ENCODE measurements at regions not wholly inside any gene's neighbourhood (a gene's known extent, or its start where the extent isn't known, plus 50 kb on each side); places are given as distances from the start of the nearest gene placed in this dataset.

- DNase-seq (ENCODE audit: low read depth) = no peak
These were observed 286.8 kb upstream of the PBX1 start for GRCh38 chr1:164272156-164272555.

DNA sequence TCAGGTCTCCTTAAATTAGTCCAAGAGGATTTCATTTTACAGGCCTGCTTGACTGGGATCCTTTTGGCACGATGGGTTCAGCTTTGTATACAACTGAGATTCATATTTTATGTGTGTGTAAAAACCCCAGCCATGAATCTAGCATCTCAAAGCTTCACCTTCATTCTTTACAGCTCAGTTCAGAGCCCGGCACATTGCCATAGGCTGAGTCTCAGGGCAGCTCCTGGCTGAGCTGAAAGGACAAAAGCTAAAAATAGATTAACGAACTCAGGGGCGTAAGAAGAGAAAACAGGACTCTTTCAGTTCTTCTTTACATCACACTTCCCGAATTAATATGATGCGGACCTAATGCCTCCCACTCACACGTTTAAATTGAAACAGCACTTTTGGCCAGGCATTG lies 262.8 kb upstream of the PBX1 start:
- DNase-seq (ENCODE audit: low read depth) = no peak

DNA sequence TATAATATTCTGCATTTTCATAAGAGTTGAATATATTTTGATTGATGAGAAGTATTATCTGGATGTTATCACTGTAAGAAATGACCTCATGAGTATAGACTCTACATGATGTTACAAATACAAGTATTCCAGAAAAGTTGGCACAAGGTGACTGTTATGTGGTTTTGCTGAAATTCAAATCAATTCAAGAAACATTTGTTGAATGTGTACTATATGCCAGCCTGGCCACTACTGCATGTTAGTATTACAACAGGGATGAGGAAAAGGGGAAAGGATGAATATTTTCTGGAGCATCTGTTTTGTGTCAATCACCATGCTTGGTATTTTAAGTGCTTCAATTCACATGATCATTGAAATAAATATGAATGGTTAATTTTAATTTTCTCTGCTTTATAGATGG lies 250.9 kb upstream of the PBX1 start:
- DNase-seq (ENCODE audit: low read depth) = no peak

DNA sequence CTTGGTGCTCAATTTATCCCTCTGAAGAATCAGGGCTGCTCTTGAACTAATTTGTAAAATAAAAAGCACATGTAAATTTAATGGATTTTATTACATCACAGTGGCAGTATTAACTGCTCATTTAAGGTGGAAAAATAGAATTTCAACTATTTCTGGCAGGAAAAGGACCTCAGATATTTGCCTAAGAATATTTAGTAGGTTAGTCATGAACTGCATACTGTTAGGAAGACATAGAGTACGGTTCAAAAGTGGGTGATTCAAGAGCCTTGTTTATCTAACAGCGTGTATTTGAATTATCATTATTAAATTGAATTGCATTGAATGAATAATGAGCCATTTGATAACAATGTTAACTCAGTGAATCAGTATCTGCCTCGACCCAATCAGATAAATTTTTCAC lies 248.8 kb upstream of the PBX1 start:
- DNase-seq (ENCODE audit: low read depth) = no peak

DNA sequence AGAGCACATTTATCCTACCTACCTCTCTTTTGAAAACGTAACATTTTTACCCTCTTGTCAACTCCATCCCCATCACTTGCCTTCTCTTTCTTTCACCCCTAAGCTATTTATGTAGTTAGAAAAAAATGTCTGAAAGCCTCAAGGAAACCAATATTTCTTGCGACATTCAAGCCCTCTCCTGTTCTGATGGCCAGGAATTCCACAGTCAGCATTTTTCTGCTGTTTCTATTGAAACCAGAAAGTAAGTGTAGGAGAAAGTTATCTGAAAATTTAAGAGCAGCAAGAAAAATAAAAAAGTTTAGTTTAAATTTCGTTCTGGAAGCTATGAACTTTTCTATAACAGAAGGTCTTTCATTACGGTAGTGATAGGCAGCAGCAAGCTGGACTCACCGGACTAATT lies 247.6 kb upstream of the PBX1 start:
- no peak for DNase-seq (ENCODE audit: low read depth)

GRCh38 chr1:164320790-164321731 lies 237.9 kb upstream of the PBX1 start:
- DNase-seq (ENCODE audit: low read depth) = no peak

- DNase-seq (ENCODE audit: low read depth) = no peak
These were observed 233.2 kb upstream of the PBX1 start for GRCh38 chr1:164325786-164326185.

GRCh38 chr1:164333387-164333786 lies 225.6 kb upstream of the PBX1 start:
- DNase-seq (ENCODE audit: low read depth) = no peak

- no peak for DNase-seq (ENCODE audit: low read depth)
These were observed 221.6 kb upstream of the PBX1 start for GRCh38 chr1:164337394-164337793.

GRCh38 chr1:164337885-164338284 lies 221.1 kb upstream of the PBX1 start:
- DNase-seq (ENCODE audit: low read depth) = no peak

- no peak for DNase-seq (ENCODE audit: low read depth)
These were observed 215.8 kb upstream of the PBX1 start for GRCh38 chr1:164343189-164343588.

GRCh38 chr1:164347980-164348379 lies 211.0 kb upstream of the PBX1 start:
- DNase-seq (ENCODE audit: low read depth) = no peak

GRCh38 chr1:164356511-164356910 lies 202.5 kb upstream of the PBX1 start:
- no peak for DNase-seq (ENCODE audit: low read depth)

GRCh38 chr1:164360265-164360664 lies 198.7 kb upstream of the PBX1 start:
- DNase-seq (ENCODE audit: low read depth) = no peak

GRCh38 chr1:164361927-164362326 lies 197.1 kb upstream of the PBX1 start:
- no peak for DNase-seq (ENCODE audit: low read depth)

GRCh38 chr1:164363980-164364379 lies 195.0 kb upstream of the PBX1 start:
- DNase-seq (ENCODE audit: low read depth) = no peak

DNA sequence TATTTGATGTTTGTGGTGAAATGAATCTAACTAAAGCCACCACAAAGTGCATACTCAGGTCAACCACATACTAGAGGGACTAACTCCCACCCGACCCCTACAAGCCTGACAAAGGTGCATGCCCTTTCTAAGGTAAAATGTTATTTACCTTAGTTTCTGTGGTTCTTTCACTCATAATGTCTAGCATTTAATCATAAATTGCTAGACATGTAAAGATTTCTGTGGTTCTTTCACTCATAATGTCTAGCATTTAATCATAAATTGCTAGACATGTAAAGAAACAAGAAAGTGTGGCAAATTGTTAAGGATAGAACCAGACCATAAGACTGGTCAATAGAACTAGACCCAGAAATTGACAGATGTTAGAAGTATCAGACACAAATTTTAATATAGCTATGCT lies 193.0 kb upstream of the PBX1 start:
- DNase-seq (ENCODE audit: low read depth) = no peak

- DNase-seq (ENCODE audit: low read depth) = no peak
These were observed 189.2 kb upstream of the PBX1 start for GRCh38 chr1:164369698-164370365.

DNA sequence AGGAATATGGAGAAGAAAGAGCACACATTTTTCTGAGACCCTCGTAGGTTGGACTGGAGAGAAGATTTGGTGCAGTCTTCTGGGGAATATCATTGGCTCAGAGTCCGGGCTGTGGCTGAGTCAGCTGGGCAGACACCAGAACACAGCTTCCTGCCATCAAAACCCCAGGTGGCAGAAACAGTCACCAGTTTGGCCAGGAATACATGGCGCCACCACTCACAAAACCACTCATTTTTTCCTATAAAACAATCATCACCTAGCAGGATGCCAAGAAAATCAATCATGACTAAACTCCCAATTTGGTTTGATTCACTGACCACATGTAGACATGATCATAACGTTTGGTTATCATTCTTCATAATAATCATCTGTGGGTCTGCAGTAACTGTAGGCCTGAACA lies 178.1 kb upstream of the PBX1 start:
- no peak for DNase-seq (ENCODE audit: low read depth)

GRCh38 chr1:164382384-164382783 lies 176.6 kb upstream of the PBX1 start:
- no peak for DNase-seq (ENCODE audit: low read depth)

DNA sequence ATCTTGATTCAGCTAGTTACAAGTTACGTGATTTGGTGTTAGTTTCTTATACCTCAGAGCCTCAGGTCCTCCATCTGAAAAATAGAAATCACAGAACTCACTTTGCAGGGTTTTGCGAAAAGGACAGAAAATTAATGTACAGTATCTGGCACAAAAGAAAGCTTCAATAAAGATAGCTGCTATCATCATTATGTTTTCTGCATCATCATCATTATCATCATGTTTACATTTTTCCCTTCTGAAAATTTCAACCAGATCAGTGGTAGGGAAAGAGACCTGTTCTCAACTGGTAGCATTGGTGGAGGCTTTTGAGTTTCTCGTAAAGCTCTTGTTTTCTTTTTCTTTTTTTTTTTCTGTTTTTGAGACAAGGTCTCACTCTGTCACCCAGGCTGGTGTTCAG lies 174.7 kb upstream of the PBX1 start:
- no peak for DNase-seq (ENCODE audit: low read depth)

DNA sequence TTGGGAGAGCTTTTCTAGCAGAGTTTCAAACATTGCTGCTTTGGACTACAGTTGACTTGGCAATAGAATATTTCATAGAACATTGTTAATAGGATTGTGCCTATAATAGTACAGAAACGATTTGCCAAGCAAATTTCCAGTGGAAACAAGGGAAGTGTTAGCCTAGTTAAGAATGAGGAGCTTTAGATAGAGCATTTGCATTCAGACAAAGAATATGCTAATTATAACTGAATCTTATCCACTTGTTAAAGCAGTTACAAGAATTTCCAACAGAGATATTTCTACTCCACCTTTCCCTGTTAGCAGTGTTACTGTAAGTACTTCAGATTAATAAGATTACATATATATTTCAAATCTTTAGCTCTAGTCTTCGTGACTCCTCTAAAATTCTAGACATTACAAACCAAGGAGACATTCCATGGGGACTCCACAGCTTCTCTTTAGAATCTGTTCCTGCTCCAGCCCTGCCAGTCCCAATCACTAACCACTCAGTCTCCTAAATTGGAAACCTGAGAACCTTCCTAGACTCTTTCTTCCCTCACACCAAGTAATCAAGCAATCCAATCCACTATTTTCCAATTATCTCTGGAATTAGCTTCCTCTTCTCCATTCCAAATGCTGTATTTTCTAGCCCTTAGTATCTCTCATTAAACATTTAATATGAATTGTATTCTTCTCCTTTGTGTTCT lies 141.8 kb upstream of the PBX1 start:
- DNase-seq (ENCODE audit: low read depth) = no peak

- DNase-seq (ENCODE audit: low read depth) = no peak
These were observed 135.8 kb upstream of the PBX1 start for GRCh38 chr1:164423136-164423535.

All from LHCN-M2 (cell line).